ENCODE measurements at regions not wholly inside any gene's neighbourhood (a gene's known extent, or its start where the extent isn't known, plus 50 kb on each side); places are given as distances from the start of the nearest gene placed in this dataset.

- no peak for TF ChIP-seq POLR2A (IDR thresholded peaks at IDR 0.05)
- TF ChIP-seq CTCF (IDR thresholded peaks at IDR 0.05), result no peak
These were observed 2041.1 kb downstream of the OLFM4 start for GRCh38 chr13:55069746-55070145.

All from thyroid gland (tissue), 4 donors.